ENCODE measurements at regions not wholly inside any gene's neighbourhood (a gene's known extent, or its start where the extent isn't known, plus 50 kb on each side); places are given as distances from the start of the nearest gene placed in this dataset.

DNA sequence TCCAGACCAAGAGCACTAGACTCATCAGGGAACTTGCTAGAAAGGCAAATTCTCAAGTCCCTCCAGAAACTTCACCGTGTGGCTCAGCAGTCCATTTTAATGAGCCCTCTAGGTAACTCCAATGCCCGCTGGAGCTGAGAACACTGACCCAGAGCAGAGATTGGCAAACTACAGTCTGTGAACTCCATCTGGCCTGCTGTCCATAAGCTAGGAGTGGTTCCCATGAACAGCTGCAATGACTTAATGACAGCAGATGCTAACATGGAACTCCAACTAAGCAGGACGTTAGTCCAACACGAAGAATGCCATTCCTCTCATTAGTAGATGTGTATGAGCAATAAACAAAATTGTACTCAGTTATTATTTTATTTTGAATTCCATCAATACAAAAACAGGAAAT, 371.9 kb downstream of the STK39 start:
- TF ChIP-seq, protein P1, sequence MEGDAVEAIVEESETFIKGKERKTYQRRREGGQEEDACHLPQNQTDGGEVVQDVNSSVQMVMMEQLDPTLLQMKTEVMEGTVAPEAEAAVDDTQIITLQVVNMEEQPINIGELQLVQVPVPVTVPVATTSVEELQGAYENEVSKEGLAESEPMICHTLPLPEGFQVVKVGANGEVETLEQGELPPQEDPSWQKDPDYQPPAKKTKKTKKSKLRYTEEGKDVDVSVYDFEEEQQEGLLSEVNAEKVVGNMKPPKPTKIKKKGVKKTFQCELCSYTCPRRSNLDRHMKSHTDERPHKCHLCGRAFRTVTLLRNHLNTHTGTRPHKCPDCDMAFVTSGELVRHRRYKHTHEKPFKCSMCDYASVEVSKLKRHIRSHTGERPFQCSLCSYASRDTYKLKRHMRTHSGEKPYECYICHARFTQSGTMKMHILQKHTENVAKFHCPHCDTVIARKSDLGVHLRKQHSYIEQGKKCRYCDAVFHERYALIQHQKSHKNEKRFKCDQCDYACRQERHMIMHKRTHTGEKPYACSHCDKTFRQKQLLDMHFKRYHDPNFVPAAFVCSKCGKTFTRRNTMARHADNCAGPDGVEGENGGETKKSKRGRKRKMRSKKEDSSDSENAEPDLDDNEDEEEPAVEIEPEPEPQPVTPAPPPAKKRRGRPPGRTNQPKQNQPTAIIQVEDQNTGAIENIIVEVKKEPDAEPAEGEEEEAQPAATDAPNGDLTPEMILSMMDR (conservative IDR thresholded peaks at IDR 0.05), result no peak
- no peak overlapping the region for H3K27ac Mint-ChIP-seq
- H3K4me1 Mint-ChIP-seq (ENCODE audit: unreplicated experiment), result no peaks in the 10 kb centered on the region
- H3K27me3 Mint-ChIP-seq, result no peaks in the 10 kb centered on the region
- no peak overlapping the region for H3K4me3 Mint-ChIP-seq
- H3K36me3 Mint-ChIP-seq, result peaks cover 5% of the 10 kb centered on the region
- no peak for DNase-seq (ENCODE audit: extremely low spot score, unreplicated experiment)
- no peaks in the 10 kb centered on the region for H3K9me3 Mint-ChIP-seq

DNA sequence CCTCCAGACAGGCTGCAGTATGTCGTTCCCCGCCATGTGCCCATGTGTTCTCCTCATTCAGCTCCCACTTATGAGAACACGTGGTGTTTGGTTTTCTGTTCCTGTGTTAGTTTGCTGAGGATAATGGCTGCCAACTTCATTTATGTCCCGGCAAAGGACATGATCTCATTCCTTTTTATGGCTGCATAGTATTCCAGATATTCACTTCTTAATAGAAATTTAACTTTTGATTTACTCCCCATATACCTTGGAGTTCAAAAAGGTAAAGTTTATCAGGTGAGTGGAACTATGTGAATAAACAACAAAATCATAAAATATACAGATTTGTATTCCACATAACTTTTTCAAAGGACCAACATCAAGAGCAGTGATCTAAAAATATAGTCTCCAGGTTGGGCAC, 372.6 kb downstream of the STK39 start:
- H3K27me3 Mint-ChIP-seq, result no peaks in the 10 kb centered on the region

DNA sequence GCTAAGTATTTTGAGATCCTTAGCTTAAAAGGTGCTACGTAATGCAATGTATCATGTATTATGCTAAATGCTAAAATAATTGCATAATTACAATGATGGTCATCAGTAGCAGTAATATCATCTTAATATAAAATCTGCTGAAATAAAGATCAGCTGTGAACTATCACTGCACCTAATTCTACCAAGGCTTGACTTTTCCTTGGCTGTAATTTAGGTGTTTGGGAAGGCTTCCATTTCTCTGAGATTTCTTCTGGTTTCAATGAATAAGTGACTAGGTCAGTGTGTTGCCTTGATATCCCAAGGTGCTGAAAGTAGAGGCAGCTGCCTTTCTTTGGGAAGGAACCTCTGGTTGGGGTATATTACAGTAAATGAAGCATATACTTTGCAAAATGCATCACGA, 376.1 kb downstream of the STK39 start:
- Mint-ChIP-seq H3K4me1 (ENCODE audit: unreplicated experiment) (no peaks in the 10 kb centered on the region), H3K4me3 (no peak overlapping the region), H3K9me3 (peaks cover 13% of the 10 kb centered on the region), H3K27ac (no peak overlapping the region), H3K27me3 (peaks cover 5% of the 10 kb centered on the region), H3K36me3 (peaks cover 7% of the 10 kb centered on the region)
- DNase-seq (ENCODE audit: extremely low spot score, unreplicated experiment), result no peak
- TF ChIP-seq, protein P1 (conservative IDR thresholded peaks at IDR 0.05), result no peak

More for the DNA sequence above, 372.6 kb downstream of the STK39 start:
- no peaks in the 10 kb centered on the region for H3K9me3 Mint-ChIP-seq
- H3K4me1 Mint-ChIP-seq (ENCODE audit: unreplicated experiment), result no peaks in the 10 kb centered on the region
- DNase-seq (ENCODE audit: extremely low spot score, unreplicated experiment), result no peak
- TF ChIP-seq, protein P1 (conservative IDR thresholded peaks at IDR 0.05), result no peak
- peaks cover 5% of the 10 kb centered on the region for H3K36me3 Mint-ChIP-seq
- H3K27ac Mint-ChIP-seq, result no peak overlapping the region
- H3K4me3 Mint-ChIP-seq, result no peak overlapping the region

DNA sequence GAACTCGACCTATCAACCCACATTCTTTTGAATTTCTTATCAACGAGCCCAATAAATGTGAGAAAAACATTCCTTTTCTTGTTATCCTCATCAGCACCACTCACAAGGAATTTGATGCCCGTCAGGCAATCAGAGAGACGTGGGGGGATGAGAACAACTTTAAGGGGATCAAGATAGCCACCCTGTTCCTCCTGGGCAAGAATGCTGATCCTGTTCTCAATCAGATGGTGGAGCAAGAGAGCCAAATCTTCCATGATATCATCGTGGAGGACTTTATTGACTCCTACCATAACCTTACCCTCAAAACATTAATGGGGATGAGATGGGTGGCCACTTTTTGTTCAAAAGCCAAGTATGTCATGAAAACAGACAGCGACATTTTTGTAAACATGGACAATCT, 378.2 kb downstream of the STK39 start:
- Mint-ChIP-seq H3K9me3 (peaks cover 16% of the 10 kb centered on the region), H3K27ac (no peak overlapping the region), H3K4me1 (ENCODE audit: unreplicated experiment) (no peaks in the 10 kb centered on the region), H3K27me3 (peaks cover 8% of the 10 kb centered on the region), H3K4me3 (no peak overlapping the region), H3K36me3 (peaks cover 8% of the 10 kb centered on the region)
- TF ChIP-seq, protein P1 (conservative IDR thresholded peaks at IDR 0.05), result no peak
- no peak for DNase-seq (ENCODE audit: extremely low spot score, unreplicated experiment)

DNA sequence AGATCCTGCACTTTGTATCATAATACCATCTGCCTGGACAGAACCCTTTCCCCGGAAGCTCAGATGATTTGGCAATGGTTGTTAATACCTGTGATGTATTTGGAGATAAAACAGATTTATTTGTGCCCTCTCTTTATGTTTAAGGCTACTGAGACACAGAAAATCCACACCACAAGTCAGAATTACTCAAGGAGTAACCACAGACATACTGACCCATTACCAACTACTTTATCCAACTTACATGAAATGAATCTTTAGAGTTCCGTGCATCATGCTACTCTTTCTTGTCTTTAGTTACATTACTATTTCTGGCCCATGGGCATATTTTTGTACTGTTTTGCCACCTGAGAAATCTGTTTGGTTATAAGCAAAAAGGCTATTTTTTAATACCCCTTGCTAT, 384.0 kb downstream of the STK39 start:
- TF ChIP-seq, protein P1 (conservative IDR thresholded peaks at IDR 0.05), result no peak
- no peak overlapping the region for H3K4me3 Mint-ChIP-seq
- peaks cover 13% of the 10 kb centered on the region for H3K27me3 Mint-ChIP-seq
- no peak overlapping the region for H3K27ac Mint-ChIP-seq
- peaks cover 15% of the 10 kb centered on the region for H3K9me3 Mint-ChIP-seq
- peaks cover 3% of the 10 kb centered on the region for H3K36me3 Mint-ChIP-seq
- H3K4me1 Mint-ChIP-seq (ENCODE audit: unreplicated experiment), result peaks cover 15% of the 10 kb centered on the region
- DNase-seq (ENCODE audit: extremely low spot score, unreplicated experiment), result no peak

DNA sequence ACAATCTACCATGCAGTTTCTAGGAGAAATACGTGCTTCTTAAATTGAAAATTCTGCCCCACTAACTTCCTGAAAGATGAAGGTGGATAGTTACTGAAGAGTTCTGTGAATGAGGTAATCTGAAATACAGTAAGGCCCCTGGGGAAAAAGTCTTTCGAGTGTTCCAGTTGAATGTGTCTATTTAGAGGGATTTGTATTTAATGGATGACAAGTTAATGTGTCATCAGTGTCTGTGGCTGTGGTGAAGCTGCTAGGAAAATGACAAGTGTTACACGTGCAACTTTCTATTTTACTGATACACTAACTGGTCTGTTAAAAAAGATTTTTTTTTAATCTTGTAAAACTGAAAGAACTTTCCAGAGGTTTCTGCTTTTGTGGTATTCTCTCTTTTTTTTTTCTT, 384.6 kb downstream of the STK39 start:
- Mint-ChIP-seq H3K9me3 (peaks cover 11% of the 10 kb centered on the region), H3K4me3 (no peak overlapping the region), H3K27ac (no peak overlapping the region), H3K27me3 (peaks cover 13% of the 10 kb centered on the region), H3K4me1 (ENCODE audit: unreplicated experiment) (peaks cover 15% of the 10 kb centered on the region), H3K36me3 (peaks cover 3% of the 10 kb centered on the region)
- DNase-seq (ENCODE audit: extremely low spot score, unreplicated experiment), result no peak
- TF ChIP-seq, protein P1 (conservative IDR thresholded peaks at IDR 0.05), result no peak
